ENCODE measurements at regions not wholly inside any gene's neighbourhood (a gene's known extent, or its start where the extent isn't known, plus 50 kb on each side); places are given as distances from the start of the nearest gene placed in this dataset.
"Not testable (repeated sequence)": the region's sequence is repeated elsewhere in the genome, so short reads cannot be mapped to it uniquely, and the experiment has no call there.

DNA sequence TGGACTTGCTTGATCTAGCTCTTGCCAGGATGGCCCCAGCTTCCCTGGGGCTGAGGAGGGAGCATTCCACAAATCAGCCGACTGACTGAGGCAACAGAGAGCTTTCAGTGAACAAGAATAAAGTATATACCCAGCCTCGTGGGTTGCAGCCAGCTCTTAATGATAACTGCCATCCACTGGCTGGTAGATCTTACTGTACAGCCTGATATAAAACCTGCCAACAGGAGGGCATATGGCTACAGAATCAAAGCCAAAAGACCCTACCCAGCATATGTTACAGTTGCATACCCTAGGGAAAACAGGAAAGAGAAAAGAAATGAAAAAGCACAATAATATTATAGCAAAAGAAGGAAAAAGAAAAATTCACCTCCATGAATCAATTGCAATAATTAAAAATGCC, 775.9 kb upstream of the KIF2B start:
- DNase-seq (ENCODE audit: low read depth), result no peak

DNA sequence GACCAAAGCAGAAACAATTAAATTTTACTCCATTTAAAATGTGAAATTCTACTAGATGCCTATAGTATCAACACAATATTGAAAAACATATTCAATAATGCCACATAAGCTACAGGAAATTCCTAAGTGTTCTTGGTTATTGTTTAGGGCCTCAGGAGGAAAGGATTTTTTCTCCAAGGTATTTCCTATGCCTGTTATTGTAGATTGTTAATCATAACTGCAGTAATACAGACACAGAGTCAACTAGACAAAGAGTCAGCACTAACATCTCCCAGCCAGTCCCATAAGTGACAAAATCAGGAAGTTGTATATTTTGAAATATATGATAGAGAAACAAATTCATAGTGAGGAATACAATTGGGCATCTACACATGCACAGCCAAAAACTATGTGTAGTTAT, 782.7 kb upstream of the KIF2B start:
- DNase-seq (ENCODE audit: low read depth), result no peak

DNA sequence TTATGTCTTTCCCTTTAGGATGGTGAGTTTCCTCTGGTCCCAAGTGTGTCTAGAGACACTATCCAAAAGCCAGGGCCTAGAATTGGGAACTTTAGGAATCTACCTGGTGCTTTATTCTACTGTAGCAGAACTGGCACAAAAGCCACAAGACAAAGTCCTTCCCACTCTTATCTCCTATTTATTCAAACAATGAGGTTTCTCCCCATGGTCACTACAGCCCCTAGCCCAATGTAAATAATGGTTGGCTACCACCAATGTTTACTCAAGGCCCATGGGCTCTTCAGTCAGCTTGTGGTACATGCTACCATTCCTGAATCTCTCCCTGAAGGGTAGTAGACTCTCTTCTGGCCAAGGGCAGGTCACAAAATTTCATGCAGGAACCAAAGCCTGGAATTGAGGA, 789.4 kb upstream of the KIF2B start:
- DNase-seq (ENCODE audit: low read depth), result no peak

DNA sequence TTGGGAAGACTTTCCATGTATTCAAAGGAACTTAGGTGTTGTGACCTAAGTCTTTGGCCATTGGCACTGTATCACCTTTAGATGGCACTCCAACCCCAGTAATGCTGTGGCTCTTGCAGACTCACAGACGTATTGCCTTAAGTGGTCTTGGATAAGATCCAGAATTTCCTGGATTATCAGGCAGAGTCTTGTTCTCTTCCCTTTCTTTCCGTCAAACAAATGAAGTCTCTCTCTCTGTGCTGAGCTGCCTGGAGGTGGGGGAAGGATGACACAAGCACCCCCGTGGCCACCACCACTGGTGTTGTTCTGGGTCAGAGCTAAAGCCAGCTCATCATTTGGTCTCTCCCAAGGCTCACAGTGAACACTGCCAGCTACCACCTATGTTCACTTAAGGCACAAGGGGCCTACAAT, 789.9 kb upstream of the KIF2B start:
- peak; percentile 85 for DNase-seq (ENCODE audit: low read depth)

DNA sequence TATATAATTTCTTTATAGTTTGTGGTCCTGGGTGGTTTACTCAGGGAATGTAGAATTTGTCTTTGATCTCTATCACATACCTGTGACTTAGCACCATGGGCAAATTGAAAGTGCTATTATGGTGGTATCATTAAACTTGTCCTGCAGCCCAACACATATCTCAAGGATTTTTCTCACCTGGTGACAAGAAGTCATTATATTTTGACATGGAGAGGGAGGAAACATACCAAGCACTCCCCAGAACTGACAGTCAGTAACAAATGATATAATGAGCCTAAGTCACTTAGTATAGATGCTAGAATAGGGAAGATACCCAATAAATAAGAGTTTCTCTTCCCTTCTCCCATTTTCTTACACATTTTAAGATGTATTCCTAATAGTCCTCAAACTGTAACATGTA, 805.5 kb upstream of the KIF2B start:
- no peak for DNase-seq (ENCODE audit: low read depth)

DNA sequence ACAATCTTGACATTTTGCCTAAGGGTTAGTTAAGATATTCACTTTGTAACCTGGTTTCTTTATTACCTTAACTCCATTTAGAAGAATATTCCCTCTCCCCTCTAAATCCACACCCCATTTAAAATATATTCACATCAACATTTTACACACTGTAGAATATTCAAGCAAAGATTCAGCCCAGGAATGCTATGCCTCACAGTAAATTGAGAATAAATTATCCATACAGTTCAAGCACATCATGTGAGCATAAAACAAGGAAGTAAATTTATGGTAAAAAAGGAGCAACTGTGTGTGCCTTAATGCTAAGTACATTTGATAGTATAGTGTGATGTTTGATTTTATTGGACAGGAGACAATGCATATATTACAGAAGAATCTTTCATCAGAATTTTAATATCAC, 806.6 kb upstream of the KIF2B start:
- no peak for DNase-seq (ENCODE audit: low read depth)

DNA sequence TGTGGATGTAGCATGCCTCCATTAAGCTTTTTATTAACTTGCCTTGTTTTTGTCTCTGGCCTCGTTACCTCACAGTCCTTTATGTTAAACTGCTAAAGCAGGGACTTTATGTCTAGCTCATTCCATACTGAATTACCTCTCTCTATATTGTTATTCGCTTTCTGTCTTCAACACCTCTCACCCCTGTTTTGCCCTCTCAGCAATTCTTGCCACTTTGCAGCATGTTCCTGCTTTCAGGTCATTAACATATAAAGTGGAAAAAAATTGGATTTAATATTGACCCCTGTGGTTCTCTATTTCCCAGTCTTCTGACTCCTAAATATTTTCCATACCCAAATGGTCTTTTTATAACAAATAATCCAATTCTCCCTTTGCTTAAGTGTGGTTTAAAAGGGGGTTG, 810.4 kb upstream of the KIF2B start:
- no peak for DNase-seq (ENCODE audit: low read depth)

DNA sequence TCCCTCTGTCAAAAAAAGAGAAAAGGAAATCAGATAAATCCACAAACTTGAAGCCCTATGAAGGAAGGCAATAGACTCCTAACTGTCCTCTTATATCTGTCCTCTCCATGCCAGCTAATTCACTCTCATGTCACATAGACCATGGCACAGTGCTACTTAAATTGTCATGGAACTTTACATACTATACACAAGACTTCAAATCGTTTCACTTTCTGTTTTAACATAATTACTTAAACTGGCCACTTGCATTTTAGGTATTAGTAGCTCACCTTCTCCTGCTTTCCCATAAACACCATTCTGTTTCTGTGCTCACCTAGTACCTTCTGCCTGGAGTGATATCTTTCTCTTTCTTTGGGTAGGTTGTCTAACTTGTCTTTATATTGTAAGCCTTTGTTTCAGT, 816.7 kb upstream of the KIF2B start:
- DNase-seq (ENCODE audit: low read depth), result no peak

DNA sequence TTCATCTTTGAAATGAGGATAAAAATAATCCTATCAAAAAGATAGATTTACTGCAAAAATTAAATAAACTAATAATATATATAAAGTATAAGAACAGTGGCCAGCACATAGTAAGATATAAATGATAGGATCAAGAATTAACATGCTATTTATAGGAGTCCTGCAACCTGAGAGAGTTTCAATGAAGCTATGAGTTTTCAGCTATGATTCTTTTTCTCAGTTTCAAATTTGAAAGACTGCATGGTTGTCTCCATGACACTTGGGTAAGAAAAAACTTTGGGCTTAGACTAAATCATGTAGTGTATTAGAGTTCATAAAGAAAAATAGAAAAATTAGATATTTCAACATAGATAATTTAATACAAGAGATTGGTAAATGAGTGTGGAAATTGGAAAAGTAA, 817.8 kb upstream of the KIF2B start:
- no peak for DNase-seq (ENCODE audit: low read depth)

DNA sequence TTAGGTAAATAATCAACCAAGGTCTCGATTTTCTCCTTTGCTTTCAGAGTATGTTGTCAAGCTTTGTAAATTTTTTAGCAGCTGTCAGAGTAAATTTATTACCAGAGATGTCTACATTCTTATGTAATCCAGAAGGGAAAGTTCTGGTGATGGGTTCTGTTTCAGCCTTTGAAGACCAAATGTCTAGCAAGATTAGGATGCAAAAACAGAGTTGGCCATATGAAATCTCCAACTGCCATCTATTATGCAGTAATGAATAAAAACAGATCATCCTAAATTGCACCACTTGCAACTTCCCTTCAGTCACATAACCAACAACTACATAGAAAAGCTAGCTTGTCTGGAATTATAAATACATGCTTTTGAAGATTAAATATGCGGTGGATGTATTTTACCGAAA, 826.8 kb upstream of the KIF2B start:
- DNase-seq (ENCODE audit: low read depth), result no peak

DNA sequence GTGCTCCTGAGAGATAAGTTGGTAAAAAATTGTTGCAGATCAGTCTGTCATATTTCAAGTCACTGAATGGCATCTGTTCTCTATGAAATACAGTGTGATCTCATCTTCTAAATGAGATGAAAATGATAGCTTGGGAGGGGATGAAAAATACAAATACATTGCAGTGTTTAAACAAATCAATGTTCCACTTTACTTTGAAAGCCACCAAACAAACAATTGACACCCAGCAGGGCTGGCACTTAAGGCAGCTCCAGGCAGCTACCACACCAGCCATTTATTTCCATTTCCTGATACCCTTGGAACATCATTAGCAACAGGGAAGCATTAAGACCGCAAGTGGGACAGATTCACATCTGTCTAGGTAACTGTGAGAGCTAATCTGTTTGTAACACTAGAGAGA, 827.6 kb upstream of the KIF2B start:
- no peak for DNase-seq (ENCODE audit: low read depth)

DNA sequence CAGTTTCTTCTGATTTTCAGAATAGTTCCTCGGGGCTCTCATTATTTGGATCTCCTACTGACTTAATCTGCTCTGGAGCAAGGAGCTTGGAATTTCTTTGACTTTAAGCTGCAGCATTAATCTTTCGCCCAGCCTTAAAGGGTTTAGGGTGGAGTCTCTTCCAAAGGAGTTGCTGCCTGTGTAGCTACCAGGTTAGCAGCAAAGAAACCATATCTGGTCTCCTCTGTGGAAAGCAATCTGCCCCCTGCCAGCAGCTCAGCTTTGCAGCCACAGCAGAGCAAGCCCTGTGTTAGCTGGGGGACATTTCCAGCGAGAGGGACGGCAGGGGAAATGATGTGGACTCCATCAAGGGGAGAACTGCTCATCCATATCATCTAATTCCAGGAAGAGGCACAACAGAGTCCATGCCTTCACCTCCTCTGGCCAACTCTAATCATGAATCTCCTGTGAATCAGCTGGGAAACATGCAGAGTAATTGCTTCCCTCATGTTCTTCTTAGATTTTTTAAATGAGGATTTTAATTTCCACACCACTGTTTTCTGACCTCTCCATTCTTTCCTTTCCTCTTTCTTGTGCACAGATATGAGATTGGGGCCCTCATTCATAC, 827.6 kb upstream of the CA10 start:
- no peak for DNase-seq (ENCODE audit: low read depth)

DNA sequence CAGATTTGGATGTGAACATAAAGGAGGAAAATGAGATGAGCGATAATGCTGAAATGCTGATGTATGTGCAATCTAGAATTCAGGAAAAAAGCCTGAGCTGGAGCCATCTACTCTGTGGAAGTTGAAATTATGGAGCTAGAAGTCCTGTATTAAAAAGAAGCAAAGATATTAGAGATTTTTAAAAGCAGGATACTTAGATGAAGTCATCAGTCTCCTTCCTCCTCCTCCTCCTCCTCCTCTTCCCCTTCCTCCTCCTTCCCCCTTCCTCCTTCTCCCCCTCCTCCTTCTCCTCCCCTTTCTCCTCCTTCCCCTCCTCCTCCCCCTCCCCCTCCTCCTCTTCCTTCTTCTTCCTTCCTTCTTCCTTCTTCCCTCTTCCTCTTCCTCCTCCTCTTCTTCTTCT, 823.8 kb upstream of the CA10 start:
- DNase-seq (ENCODE audit: low read depth), result no peak

DNA sequence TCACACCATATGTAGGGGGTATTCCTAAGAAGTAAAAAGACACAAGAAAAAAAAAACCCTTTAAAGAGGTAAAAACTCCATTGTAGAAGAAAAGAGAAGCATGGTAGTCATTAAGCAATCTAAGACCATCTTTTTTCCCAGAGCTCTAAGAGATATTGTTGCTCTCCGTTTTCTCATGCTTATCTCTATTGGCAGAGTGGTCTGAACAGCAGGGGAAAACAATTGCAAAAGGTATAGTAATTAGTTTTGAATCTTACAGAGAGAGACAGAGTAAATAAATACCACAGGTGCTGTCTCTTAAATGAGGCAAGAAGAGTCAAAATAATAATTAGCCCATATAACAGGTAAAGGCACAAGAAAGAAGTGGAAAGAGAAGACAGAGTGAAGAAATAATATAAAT, 821.4 kb upstream of the CA10 start:
- no peak for DNase-seq (ENCODE audit: low read depth)

DNA sequence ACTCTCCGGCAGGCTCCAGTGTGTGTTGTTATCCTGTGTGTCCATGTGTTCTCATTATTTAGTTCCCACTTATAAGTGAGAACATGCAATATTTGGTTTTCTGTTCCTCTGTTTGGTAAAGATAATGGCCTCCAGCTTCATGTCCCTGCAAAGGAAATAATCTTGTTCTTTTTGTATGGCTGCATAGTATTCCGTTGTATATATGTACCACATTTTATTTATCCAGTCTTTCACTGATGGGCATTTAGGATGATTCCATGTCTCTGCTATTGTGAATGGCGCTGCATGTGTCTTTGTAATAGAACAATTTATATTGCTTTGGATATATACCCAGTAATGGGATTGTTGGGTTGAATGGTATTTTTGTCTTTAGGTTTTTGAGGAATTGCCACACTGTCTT, 807.3 kb upstream of the CA10 start:
- no peak for DNase-seq (ENCODE audit: low read depth)

DNA sequence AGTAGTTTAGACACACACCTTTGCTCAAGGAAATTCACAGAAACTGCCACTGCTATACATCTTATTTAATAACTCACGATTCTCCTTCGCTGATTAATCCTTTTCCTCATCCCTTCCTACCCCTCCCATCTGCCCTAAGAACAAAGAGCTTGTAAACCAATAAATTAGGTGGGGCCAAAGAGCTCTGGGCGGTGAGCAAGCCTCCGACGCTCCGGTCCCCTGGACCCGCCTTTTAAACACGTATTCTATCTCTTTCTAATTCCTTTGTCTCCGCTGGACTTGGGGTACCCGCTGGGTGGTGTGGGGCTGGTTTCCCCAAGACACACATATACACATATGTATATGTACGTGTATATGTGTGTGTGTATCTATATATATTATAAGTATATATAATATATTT, 803.2 kb upstream of the CA10 start:
- not testable (repeated sequence) for DNase-seq (ENCODE audit: low read depth)

DNA sequence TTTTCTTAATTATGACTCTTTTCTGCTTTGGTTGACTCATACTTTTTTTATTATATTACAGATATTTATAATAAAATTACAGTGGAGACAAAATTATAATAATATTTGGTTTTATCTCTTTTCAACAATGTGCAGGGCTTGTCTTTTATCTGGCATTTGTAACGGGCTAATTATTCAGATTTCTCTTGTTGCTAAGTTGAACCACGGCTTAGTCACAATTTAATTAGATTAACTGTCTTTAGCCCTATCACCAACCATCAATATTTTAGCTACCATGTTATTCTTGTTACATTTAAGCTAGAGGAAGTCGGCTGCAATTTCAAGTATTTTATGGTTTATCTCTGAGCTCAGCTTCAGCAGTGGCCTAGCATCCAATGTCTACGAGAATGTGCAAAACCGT, 798.9 kb upstream of the CA10 start:
- no peak for DNase-seq (ENCODE audit: low read depth)

DNA sequence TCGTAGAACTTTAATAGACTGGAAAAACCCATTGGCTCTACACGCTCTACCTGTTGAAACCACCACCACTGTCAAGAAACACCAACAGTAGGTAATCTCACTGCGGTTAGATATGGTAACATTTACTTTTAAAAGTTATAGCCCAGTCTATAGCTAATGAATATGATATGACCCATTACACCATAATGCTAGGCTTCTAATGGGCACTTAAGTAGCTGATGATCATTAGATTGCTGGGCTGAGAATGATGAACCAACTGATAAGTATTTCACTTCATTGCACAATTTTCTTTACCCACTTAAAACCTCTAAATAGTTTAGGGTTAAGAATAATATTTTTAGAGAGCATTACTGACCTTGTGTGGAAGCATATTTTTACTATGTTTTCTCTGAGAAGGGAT, 788.9 kb upstream of the CA10 start:
- no peak for DNase-seq (ENCODE audit: low read depth)

DNA sequence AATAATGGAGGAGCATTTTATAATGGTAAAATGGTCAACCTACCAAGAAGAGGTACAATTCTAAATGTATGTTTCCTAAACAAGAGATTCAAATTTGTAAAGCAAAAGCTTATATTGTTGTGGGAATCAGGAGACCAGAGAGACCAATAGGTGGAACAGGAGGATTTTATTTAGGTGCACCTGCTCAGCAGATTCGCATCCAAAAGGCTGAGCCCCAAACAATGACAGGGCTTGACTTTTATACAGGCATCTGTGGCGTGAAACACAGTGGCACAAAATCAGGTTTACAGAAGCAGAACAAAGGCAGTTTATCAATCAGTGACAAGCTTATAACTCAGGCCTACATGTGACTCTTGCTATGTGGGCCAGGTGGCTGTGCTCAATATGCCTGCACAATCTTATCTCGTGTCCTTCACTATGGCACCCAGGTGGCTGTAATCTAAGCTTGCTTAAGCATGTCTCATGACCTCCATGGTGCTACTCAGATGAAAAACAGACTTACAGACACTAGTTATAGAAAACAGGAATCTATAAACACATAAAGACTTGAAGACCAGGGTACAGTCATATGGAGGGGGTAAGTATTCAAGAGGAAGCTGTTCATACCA, 780.2 kb upstream of the CA10 start:
- DNase-seq (ENCODE audit: low read depth), result no peak

DNA sequence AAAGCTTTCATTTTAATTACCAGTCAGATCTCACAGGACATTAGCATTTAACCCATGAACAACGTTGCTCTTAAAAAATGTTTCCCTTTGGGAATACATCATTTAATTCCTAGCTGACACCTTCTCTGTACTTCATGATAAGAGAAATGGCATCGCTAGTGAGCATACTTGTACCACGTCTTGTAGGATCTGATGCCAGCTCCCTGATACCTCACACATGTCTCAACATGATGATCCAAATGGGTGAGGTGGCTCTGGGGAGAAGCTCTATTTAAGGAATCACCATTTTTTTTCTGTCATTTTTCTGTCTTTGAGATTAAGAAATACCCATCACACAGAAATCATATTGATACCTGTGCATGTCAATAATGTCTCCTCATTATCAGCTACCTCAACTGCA, 772.1 kb upstream of the CA10 start:
- no peak for DNase-seq (ENCODE audit: low read depth)

DNA sequence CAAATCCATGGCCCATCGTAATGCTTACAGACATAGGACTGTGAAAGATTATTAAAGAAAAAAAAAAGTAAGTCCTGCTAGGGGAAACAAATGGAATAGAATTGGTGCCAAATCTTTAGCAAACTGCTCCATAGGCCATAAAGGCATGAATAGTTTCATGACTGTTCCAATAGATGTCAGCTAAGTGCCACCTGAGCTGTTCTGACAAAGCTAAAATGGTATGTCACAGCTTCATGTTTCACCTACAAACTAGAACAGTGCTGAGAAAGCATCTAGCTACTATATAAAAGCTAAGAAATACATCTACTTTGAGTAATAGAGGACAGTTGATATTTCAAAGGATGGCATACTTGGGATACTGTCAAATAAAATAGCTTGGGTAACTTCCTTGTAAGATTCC, 771.6 kb upstream of the CA10 start:
- no peak for DNase-seq (ENCODE audit: low read depth)

DNA sequence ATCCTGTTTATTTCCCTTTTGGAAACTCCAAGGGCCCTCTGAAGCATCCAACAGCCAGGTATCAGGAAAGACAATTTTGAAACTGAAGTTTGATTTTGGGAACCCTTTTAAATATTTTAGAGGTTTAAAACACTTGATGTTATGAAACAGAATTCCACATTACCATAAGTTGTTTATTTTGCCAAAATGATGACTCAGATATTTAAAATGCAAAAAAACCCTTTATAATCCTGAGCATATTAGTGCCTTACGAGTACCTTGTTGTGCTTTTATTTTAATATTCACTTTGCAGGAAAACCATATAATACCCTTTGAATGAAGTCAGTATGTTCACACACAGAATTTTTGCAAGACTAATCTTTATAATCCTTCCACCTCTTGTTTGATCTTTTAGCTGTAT, 765.1 kb upstream of the CA10 start:
- DNase-seq (ENCODE audit: low read depth), result no peak

DNA sequence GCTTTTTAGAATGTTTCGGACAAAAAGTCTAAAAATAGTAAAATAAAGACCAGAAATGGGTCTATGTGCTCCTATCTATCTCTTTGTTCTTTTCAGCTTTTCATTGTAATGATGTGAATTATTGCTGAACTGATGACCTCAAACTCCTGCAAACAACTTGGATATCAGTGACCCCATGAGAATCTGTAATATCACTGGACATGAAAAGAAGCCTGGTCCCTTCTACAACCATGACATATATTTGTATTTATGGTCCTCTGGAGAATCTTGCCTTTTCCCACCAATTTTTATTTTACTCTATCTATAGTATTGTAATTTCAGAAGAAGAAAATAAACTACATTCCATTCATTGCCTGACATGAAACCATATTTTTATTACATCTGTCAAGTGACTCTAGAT, 740.7 kb upstream of the CA10 start:
- no peak for DNase-seq (ENCODE audit: low read depth)

DNA sequence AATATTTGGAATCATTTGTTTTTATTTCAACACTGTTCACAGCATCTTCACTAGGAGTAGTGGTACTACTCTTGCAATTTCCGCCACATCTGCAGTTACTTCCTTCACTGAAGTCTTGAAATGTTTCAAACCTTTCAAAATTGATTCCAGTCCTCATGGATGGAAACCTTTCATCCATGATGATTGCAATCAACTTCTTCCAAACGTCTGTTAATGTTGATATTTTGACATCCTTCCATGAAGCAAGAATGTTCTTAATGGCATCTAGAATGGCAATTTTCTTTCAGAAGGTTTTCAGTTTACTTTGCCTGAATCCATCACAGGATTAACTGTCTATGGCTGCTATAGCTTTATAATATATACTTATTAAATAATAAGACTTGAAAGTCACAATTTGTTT, 736.8 kb upstream of the CA10 start:
- no peak for DNase-seq (ENCODE audit: low read depth)

DNA sequence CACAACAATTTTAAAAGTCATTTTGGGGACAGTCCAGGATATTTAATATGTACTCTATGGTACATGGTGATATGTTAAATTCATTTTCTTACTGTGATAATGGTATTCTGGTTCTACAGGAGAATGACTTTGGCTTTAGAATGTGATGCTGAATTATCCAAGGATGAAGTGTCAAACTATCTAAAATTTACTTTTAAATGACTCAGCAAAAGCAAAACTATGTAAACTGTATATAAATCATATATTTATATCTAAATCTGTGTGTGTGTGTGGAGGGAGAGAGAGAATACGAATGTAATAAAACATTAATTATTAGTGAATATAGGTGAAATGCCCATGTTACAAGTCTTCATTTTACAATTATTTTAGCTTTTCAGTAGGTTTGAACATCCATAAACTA, 733.8 kb upstream of the CA10 start:
- DNase-seq (ENCODE audit: low read depth), result no peak
